GM06990 (cell line): ENCODE measurements at regions not wholly inside any gene's neighbourhood (a gene's known extent, or its start where the extent isn't known, plus 50 kb on each side); places are given as distances from the start of the nearest gene placed in this dataset.

Experiments
- DNase-seq: peaks from one replicate; pipeline ENCODE4 v3.0.0-alpha.2; 2011; ENCODE audit not compliant: insufficient read length; ENCODE audit errors: extremely low read depth
- H3K27me3 ChIP-seq: replicated peaks from 2 replicates; pipeline ENCODE4 v1.6.0; 2011; ENCODE audit warnings: low read length; ENCODE audit not compliant: control insufficient read depth, insufficient read depth
- H3K36me3 ChIP-seq: 2 replicates; pipeline ENCODE4 v1.5.1; 2011; ENCODE audit warnings: low read length; ENCODE audit not compliant: control insufficient read depth, insufficient read depth
- H3K4me3 ChIP-seq: replicated peaks from 2 replicates; pipeline ENCODE4 v1.5.1; 2011; ENCODE audit warnings: low read depth, mild to moderate bottlenecking, control low read depth, low read length
- TF ChIP-seq, protein P1 (sequence below): IDR thresholded peaks from 2 replicates; pipeline ENCODE4 v1.5.1; 2011; ENCODE audit warnings: low read length, control low read depth, mild to moderate bottlenecking, inconsistent platforms; ENCODE audit not compliant: insufficient read depth, poor library complexity, severe bottlenecking

DNA sequence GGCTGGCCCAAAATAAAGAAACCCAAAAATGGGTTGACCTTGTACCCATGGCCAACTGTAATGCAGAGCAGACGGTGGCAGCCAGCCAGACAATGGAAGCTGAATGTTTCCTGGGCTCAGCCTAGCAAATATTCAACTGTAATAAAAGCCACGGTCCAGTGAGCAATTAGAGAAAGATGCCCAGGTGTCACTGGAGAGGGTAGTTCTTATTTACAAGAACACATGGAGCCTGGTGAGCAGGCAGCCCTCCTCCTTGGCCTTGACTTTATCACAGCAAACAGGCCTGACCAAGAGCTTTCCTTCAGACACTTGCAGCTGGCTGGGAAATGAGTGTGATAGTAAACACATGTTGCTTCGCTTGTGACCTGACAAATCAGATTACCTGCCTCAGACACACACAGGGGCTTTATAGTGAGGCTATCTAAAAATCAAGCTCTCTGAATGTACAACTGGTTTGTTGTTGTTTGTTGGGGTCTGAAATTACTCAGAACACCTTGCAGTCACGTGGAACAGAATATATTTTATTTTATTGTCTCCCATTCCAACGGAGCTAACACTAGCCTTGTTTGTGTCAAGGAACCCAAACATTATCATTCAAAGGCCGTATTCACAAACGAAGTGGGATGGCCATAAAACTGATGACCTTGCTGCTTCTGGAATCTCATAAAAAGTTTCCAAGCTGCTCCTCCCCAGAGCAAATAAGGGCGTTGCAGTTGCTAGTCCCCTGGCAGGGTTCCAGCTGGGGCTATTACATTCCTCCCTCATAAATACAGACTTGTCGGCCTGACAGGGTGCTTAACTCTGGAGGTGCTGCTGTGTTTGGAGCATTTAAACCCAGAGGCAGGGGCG is 161.1 kb downstream of the BBOX1 start:
- no peak overlapping the region for H3K4me3 ChIP-seq
- H3K27me3 ChIP-seq = no peaks in the 10 kb centered on the region
- DNase-seq = no peak
- no peaks in the 10 kb centered on the region for H3K36me3 ChIP-seq
- TF ChIP-seq, protein P1, sequence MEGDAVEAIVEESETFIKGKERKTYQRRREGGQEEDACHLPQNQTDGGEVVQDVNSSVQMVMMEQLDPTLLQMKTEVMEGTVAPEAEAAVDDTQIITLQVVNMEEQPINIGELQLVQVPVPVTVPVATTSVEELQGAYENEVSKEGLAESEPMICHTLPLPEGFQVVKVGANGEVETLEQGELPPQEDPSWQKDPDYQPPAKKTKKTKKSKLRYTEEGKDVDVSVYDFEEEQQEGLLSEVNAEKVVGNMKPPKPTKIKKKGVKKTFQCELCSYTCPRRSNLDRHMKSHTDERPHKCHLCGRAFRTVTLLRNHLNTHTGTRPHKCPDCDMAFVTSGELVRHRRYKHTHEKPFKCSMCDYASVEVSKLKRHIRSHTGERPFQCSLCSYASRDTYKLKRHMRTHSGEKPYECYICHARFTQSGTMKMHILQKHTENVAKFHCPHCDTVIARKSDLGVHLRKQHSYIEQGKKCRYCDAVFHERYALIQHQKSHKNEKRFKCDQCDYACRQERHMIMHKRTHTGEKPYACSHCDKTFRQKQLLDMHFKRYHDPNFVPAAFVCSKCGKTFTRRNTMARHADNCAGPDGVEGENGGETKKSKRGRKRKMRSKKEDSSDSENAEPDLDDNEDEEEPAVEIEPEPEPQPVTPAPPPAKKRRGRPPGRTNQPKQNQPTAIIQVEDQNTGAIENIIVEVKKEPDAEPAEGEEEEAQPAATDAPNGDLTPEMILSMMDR = no peak

DNA sequence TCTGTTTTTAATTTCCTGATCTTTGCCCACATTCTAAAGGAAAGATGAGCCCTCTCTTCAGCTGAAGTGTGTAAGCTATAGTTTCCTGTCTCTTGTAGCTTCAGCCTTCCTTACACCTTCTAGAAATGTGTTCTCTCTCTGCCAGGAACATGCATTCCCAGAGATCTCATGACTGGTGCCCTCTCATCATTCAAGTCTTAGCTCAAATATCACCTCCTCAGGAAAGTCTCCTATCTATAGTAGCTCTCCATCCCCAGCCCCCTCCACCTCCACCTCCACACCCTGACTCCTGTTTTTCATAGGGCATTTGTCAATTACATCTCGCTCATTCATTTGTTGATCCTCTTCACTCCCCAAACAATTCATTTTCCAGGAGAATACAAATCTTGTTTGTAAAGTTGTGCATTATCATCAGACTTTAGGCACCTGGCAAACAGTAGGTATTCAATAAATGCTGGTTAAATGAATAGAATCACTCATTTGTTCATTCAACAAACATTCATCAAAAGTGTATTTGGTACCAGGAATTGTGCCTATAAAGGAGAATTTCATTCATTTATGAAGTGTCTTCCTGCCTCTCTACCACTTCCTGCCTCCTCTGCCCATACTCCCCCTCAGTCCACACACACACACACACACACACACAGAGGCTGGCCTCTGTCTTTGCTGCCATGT is 160.3 kb downstream of the BBOX1 start:
- TF ChIP-seq, protein P1 = no peak
- Histone ChIP-seq H3K27me3 (no peaks in the 10 kb centered on the region), H3K4me3 (no peak overlapping the region), H3K36me3 (no peaks in the 10 kb centered on the region)
- DNase-seq = no peak

DNA sequence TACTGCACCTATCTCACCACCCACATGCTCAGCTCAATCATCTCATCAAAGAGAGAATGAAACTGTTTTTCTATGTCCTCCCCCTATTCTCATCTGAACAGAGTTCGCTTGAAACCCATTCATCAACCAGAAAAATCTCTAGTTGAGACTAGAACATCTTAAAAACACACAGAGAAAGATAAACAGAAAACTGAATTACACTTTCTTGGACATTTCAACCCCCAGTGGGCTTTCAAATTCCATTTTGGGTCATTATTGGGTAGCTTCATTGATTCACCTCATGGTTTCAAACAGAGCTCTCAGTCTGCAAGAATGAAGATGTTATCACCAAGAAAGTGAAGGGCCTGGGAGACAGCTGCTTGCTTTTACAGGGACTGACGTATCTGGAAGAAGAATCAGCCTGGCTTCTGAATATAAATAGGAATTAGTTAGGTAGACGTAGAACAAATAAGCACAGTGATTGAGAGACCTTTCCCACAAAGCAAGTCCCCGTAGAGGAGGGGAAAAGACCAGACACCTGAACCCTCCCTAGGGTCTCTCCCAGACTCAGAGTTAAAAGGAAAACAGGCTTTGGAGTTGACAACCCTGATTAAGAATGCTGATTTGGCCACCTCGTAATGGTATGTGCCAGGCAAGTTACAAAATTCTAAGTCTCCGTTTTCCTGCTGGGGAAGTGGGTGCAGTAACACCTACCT is 155.7 kb downstream of the BBOX1 start:
- no peaks in the 10 kb centered on the region for H3K27me3 ChIP-seq

DNA sequence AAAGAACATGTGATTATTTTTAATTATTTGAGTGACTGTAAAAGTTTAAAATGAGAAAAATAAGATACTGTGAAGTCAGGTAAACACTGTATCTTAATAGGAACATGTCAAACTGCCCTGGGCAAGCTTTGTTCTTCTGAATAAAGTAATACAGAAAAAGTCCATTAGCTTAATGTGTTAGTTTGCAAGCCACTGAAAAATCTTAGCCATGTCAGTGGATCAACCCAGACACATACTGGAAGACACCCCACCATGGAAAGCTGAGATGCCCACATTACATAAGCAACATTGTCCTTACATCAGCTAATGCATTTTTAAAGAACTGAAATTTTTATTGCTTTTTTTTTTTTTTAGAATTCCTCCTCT is 155.2 kb downstream of the BBOX1 start:
- no peaks in the 10 kb centered on the region for H3K36me3 ChIP-seq
- TF ChIP-seq, protein P1 = no peak
- no peaks in the 10 kb centered on the region for H3K27me3 ChIP-seq
- DNase-seq = no peak
- no peak overlapping the region for H3K4me3 ChIP-seq

More for the DNA sequence above, 155.7 kb downstream of the BBOX1 start:
- Histone ChIP-seq H3K36me3 (no peaks in the 10 kb centered on the region), H3K4me3 (no peak overlapping the region)
- TF ChIP-seq, protein P1 = no peak
- DNase-seq = no peak

DNA sequence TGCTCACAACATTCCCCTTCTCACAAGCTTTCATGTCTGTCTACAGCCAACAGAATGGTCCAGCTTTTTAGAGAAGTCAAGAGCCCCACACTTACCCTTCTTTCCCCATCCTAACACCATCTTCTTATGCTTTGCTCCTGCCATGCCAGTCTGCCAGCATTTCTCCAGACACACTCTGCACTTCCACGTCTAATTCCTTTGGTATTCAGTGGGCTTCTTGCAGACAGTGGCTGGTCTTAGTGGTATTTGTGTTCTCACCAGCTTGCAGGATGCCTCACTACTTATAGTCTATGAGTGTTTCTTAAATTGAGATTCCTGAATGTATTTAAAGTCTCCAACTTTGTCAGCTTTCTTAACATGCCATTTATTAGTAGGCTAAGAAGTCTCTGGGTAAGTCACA is 154.4 kb downstream of the BBOX1 start:
- TF ChIP-seq, protein P1 = no peak
- Histone ChIP-seq H3K4me3 (no peak overlapping the region), H3K27me3 (no peaks in the 10 kb centered on the region), H3K36me3 (no peaks in the 10 kb centered on the region)
- DNase-seq = no peak
